Adrenal gland (tissue), 5 donors: ENCODE measurements at regions not wholly inside any gene's neighbourhood (a gene's known extent, or its start where the extent isn't known, plus 50 kb on each side); places are given as distances from the start of the nearest gene placed in this dataset.

Source experiments
- CTCF ChIP-seq, 6 experiments: fragments of 450-650 bp in 4 of 6; fragments of 200-600 bp in 2 of 6; sonication (generic) in 1 of 6; IDR thresholded peaks; 1 replicate in 5 of 6; 2 replicates in 1 of 6; pipeline versions ENCODE4 v1.5.1 to v1.8.0; 2016 to 2021; ENCODE audit warnings: antibody characterized with exemption in 6 of 6, mild to moderate bottlenecking in 2 of 6, moderate library complexity in 1 of 6
- POLR2A ChIP-seq, 2 donors: fragments of 450-650 bp; IDR thresholded peaks; one replicate each; pipeline ENCODE4 v1.6.1; 2017; ENCODE audit warnings: antibody characterized with exemption in 2 of 2, mild to moderate bottlenecking in 2 of 2, moderate library complexity in 1 of 2
- donor health status: DM: no; HTN: no; CAD: no.

GRCh38 chr2:194151231-194151630 is 1505.8 kb upstream of the SLC39A10 start:
- TF ChIP-seq POLR2A (IDR thresholded peaks at IDR 0.05) (no peak), CTCF (IDR thresholded peaks at IDR 0.05) (no peak)
